ENCODE measurements at regions not wholly inside any gene's neighbourhood (a gene's known extent, or its start where the extent isn't known, plus 50 kb on each side); places are given as distances from the start of the nearest gene placed in this dataset.

- no peak for TF ChIP-seq CTCF (IDR thresholded peaks at IDR 0.05)
- no peak for TF ChIP-seq POLR2A (IDR thresholded peaks at IDR 0.05)
Observed at GRCh38 chr10:106436123-106436715, 728.3 kb downstream of the SORCS1 start.

Data from uterus (tissue), 2 donors.